ENCODE measurements at regions not wholly inside any gene's neighbourhood (a gene's known extent, or its start where the extent isn't known, plus 50 kb on each side); places are given as distances from the start of the nearest gene placed in this dataset.

GRCh38 chr9:109967651-109968642 is 187.9 kb downstream of the PALM2AKAP2 start:
- intact Hi-C loops (cut with micrococcal nuclease; ENCODE audit: unreplicated experiment): loop anchor here (1.0 to 2.0 kb wide), 4 partner anchors 50 to 185 kb away; no protein-coding TSS in a partner anchor
- 13% methylated on average over 8 of the region's 8 CpGs for WGBS (ENCODE audit: insufficient coverage, insufficient replicate concordance, low lambda C conversion rate, missing lambda C conversion rate)
- Histone ChIP-seq H3K4me1 (ENCODE audit: control insufficient read depth, insufficient read depth, low read length) (peaks cover 76% of the 10 kb centered on the region), H3K4me3 (peak overlapping the region; percentile 18; the same call in 1 of the 2 replicates), H3K79me2 (ENCODE audit: control insufficient read depth, insufficient read depth, low read length) (peaks cover 2% of the 10 kb centered on the region; the same call in 1 of the 2 replicates), H2AFZ (ENCODE audit: control insufficient read depth, low read depth, low read length) (no peak overlapping the region), H3K9me3 (replicated peaks; ENCODE audit: control insufficient read depth, insufficient read depth, low read length) (no peaks in the 10 kb centered on the region), H3K9ac (ENCODE audit: control insufficient read depth, insufficient read depth, low read length) (peak overlapping the region; percentile 71), H3K27me3 (replicated peaks in 1 of 2; ENCODE audit: control insufficient read depth in 2 of 2, insufficient read depth in 2 of 2, low read length in 1 of 2) (no peaks in the 10 kb centered on the region), H4K20me1 (ENCODE audit: control insufficient read depth, insufficient read depth) (no peaks in the 10 kb centered on the region), H3K27ac (ENCODE audit: control insufficient read depth, insufficient read depth) (peak overlapping the region; percentile 93), H3K4me2 (ENCODE audit: control insufficient read depth, insufficient read depth) (peak overlapping the region; percentile 91), H3K36me3 (ENCODE audit: control insufficient read depth in 2 of 2, insufficient read depth in 2 of 2, low read length in 1 of 2) (no peaks in the 10 kb centered on the region)
- FAIRE-seq (peak; percentile 59), ATAC-seq (peak; percentile 62), DNase-seq (ENCODE audit: low read depth, low spot score) (peak; percentile 96)
- BruUV-seq (replicated peaks): TSS peak; percentile 86
- ChIA-PET CTCF (interaction anchor here (0.6 to 10.7 kb wide), 22 partner anchors 11 to 655 kb away, joined by 3 to 102 read pairs (median 10); no protein-coding TSS in a partner anchor), SMC1A (ENCODE audit: uncharacterized antibody, unreplicated experiment) (interaction anchor here (0.6 to 12.2 kb wide), 39 partner anchors 8 to 546 kb away, joined by 3 to 423 read pairs (median 6); no protein-coding TSS in a partner anchor), POLR2A (interaction anchor here (0.5 to 7.3 kb wide), 20 partner anchors 15 to 503 kb away, joined by 3 to 59 read pairs (median 4); no protein-coding TSS in a partner anchor), RAD21 (ENCODE audit: unreplicated experiment) (interaction anchor here (0.8 to 8.7 kb wide), 24 partner anchors 9 to 904 kb away, joined by 3 to 137 read pairs (median 18); no protein-coding TSS in a partner anchor)
- in situ Hi-C loops (cut with MboI): loop anchor here (5.0 kb wide), 1 partner anchor 84 kb away; no protein-coding TSS in a partner anchor
- TF ChIP-seq CHD1 (IDR thresholded peaks at IDR 0.05; ENCODE audit: low read depth, low read length): no peak
- TF ChIP-seq CEBPZ (IDR thresholded peaks at IDR 0.05; ENCODE audit: low read depth, low read length): no peak
- no peak for TF ChIP-seq GABPA (IDR thresholded peaks at IDR 0.05; ENCODE audit: low read depth)
- no peak for TF ChIP-seq NR2C2 (IDR thresholded peaks at IDR 0.05; ENCODE audit: borderline replicate concordance, control insufficient read depth, insufficient read length, low read depth)
- peak; percentile 97 for TF ChIP-seq BCL3 (IDR thresholded peaks at IDR 0.05; ENCODE audit: borderline replicate concordance, insufficient read depth, low read depth, low read length, poor library complexity, severe bottlenecking)
- TF ChIP-seq NRF1 (conservative IDR thresholded peaks at IDR 0.05; ENCODE audit: low read depth, low read length): no peak
- no peak for TF ChIP-seq ZNF592 (IDR thresholded peaks at IDR 0.05)
- TF ChIP-seq TCF3 (IDR thresholded peaks at IDR 0.05; ENCODE audit: borderline replicate concordance, insufficient read depth, low read depth, low read length): peak; percentile 90; the same call in 1 of the 2 replicates
- TF ChIP-seq JUND (IDR thresholded peaks at IDR 0.05; ENCODE audit: low read depth, low read length): peak; percentile 78; the same call in 1 of the 2 replicates
- TF ChIP-seq RELA (IDR thresholded peaks at IDR 0.05; ENCODE audit: borderline replicate concordance, partially characterized antibody): no peak
- TF ChIP-seq MEF2B (IDR thresholded peaks at IDR 0.05; ENCODE audit: partially characterized antibody, poor library complexity, severe bottlenecking): peak; percentile 77
